H1 (cell line): ENCODE measurements at regions not wholly inside any gene's neighbourhood (a gene's known extent, or its start where the extent isn't known, plus 50 kb on each side); places are given as distances from the start of the nearest gene placed in this dataset.

Experiments
- CEBPB ChIP-seq: IDR thresholded peaks from 2 replicates; pipeline ENCODE4 v1.6.1; 2012; ENCODE audit warnings: low read depth, low read length
- CHD1 ChIP-seq: IDR thresholded peaks from 2 replicates; pipeline ENCODE4 v1.6.1; 2012; ENCODE audit warnings: low read depth, low read length, improper control_type of control experiment
- CREB1 ChIP-seq: IDR thresholded peaks from 2 replicates; pipeline ENCODE4 v1.6.1; 2012; ENCODE audit warnings: inconsistent platforms
- CTCF ChIP-seq, 3 experiments: IDR thresholded peaks; 1 replicate in 2 of 3; 2 replicates in 1 of 3; pipeline versions ENCODE4 v1.5.1 to v1.6.1; 2011; ENCODE audit warnings: low read length in 3 of 3, mild to moderate bottlenecking in 3 of 3, inconsistent platforms in 2 of 3, low read depth in 1 of 3, moderate library complexity in 1 of 3; ENCODE audit not compliant: insufficient read depth in 1 of 3; ENCODE audit errors: control extremely low read depth in 1 of 3
- HDAC6 ChIP-seq: IDR thresholded peaks from one replicate; pipeline ENCODE4 v1.7.1; 2012; ENCODE audit warnings: low read depth, mild to moderate bottlenecking, inconsistent platforms, low read length, moderate library complexity
- POLR2A ChIP-seq, 2 experiments: IDR thresholded peaks; 1 replicate in 1 of 2; 2 replicates in 1 of 2; pipeline ENCODE4 v1.6.1; 2011; ENCODE audit warnings: low read depth in 2 of 2, low read length in 2 of 2, mild to moderate bottlenecking in 2 of 2; ENCODE audit errors: control extremely low read depth in 1 of 2
- SP1 ChIP-seq: IDR thresholded peaks from 2 replicates; pipeline ENCODE4 v1.6.1; 2011; ENCODE audit warnings: low read depth, low read length

GRCh38 chr12:42936260-42936659 lies 346.7 kb upstream of the PRICKLE1 start:
- TF ChIP-seq CTCF (IDR thresholded peaks at IDR 0.05; ENCODE audit: control extremely low read depth in 1 of 3, insufficient read depth in 1 of 3, low read depth in 1 of 3, low read length in 3 of 3) = no peak
- no peak for TF ChIP-seq CHD1
- no peak for TF ChIP-seq CEBPB
- TF ChIP-seq HDAC6 = no peak
- no peak for TF ChIP-seq SP1
- no peak for TF ChIP-seq POLR2A (IDR thresholded peaks at IDR 0.05; ENCODE audit: control extremely low read depth in 1 of 2, low read depth in 2 of 2, low read length in 2 of 2)
- no peak for TF ChIP-seq CREB1
